GM12878 (cell line): ENCODE measurements at regions not wholly inside any gene's neighbourhood (a gene's known extent, or its start where the extent isn't known, plus 50 kb on each side); places are given as distances from the start of the nearest gene placed in this dataset.

Experiments used
- DPF2 ChIP-seq: fragments of 450-650 bp; IDR thresholded peaks from 2 replicates; pipeline ENCODE4 v1.6.1; 2017; ENCODE audit warnings: mild to moderate bottlenecking
- EP300 ChIP-seq, 2 experiments: fragments of 150-350 bp in 1 of 2; IDR thresholded peaks; 2 replicates each; pipeline ENCODE4 v1.6.1; 2011 to 2012; ENCODE audit warnings: low read depth in 2 of 2, low read length in 2 of 2, borderline replicate concordance in 1 of 2, improper control_type of control experiment in 1 of 2, inconsistent platforms in 1 of 2; ENCODE audit not compliant: control insufficient read depth in 1 of 2
- MEF2B ChIP-seq: fragments of 450-650 bp; IDR thresholded peaks from 2 replicates; pipeline ENCODE4 v1.6.1; 2018; ENCODE audit warnings: mild to moderate bottlenecking, moderate library complexity; ENCODE audit not compliant: partially characterized antibody, poor library complexity, severe bottlenecking
- NBN ChIP-seq: fragments of 450-650 bp; IDR thresholded peaks from 2 replicates; pipeline ENCODE4 v1.6.1; 2016
- NFIC ChIP-seq: IDR thresholded peaks from 2 replicates; pipeline ENCODE4 v1.6.1; 2012; ENCODE audit warnings: low read depth, mild to moderate bottlenecking, inconsistent platforms, low read length, moderate library complexity
- YY1 ChIP-seq: IDR thresholded peaks from 2 replicates; pipeline ENCODE4 v1.6.1; 2011; ENCODE audit warnings: low read depth, mild to moderate bottlenecking, low read length
- TF ChIP-seq, protein P1 (sequence below): IDR thresholded peaks from 2 replicates; pipeline ENCODE4 v1.6.1; 2011; ENCODE audit warnings: low read depth, mild to moderate bottlenecking, low read length, moderate library complexity, borderline replicate concordance; ENCODE audit errors: extremely low read depth

DNA sequence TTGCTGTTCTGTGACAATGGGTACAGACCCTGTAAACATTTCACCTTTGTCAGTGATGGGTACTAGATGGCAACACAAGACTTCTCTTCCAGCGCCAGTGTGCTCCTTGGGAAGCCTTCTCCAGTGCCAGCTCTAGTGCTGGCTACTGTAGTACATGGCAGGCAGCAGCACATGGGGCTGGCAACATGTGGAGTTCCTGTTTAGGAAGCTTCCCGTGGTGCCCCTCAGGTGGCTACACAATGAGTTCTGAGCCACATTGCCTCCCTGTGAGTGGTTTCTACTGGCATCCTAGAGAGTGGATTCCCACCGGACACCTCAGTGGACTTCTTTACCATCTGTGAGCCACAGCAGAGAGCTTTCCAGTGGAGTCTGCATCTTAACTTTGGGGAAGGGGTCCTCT lies 302.1 kb downstream of the CYRIA start:
- TF ChIP-seq MEF2B (no peak), DPF2 (no peak), EP300 (IDR thresholded peaks at IDR 0.05; ENCODE audit: borderline replicate concordance in 1 of 2, control insufficient read depth in 1 of 2, low read depth in 2 of 2, low read length in 2 of 2) (no peak), YY1 (no peak), NFIC (no peak), NBN (no peak)
- TF ChIP-seq, protein P1, sequence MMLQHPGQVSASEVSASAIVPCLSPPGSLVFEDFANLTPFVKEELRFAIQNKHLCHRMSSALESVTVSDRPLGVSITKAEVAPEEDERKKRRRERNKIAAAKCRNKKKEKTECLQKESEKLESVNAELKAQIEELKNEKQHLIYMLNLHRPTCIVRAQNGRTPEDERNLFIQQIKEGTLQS: no peak
